Kidney (tissue), 13 donors: ENCODE measurements at regions not wholly inside any gene's neighbourhood (a gene's known extent, or its start where the extent isn't known, plus 50 kb on each side); places are given as distances from the start of the nearest gene placed in this dataset.

ENCODE experiments used
- DNase-seq, 5 donors: peaks; one replicate each; pipeline ENCODE4 v3.0.0-alpha.2; 2013 to 2020
- FAIRE-seq: peaks from 2 replicates; lab custom pipeline; 2012; peaks lifted over from hg19 to GRCh38; lab: Jason Lieb, UNC
- H3K27ac ChIP-seq, 2 donors: one replicate each; pipeline ENCODE4 v1.7.0; 2013; ENCODE audit warnings: low read depth in 2 of 2, low read length in 2 of 2, inconsistent platforms in 1 of 2
- H3K27me3 ChIP-seq: one replicate; pipeline ENCODE4 v1.7.1; 2013; ENCODE audit warnings: low read length, inconsistent platforms; ENCODE audit not compliant: control insufficient read depth, insufficient read depth
- H3K36me3 ChIP-seq, 3 donors: one replicate each; pipeline versions ENCODE4 v1.7.0 to v1.7.1; 2013; ENCODE audit warnings: low read length in 3 of 3, control low read depth in 1 of 3, inconsistent platforms in 1 of 3; ENCODE audit not compliant: insufficient read depth in 3 of 3, control insufficient read depth in 2 of 3
- H3K4me1 ChIP-seq, 3 donors: one replicate each; pipeline versions ENCODE4 v1.7.0 to v1.7.1; 2013; ENCODE audit warnings: low read length in 3 of 3, inconsistent platforms in 1 of 3, low read depth in 1 of 3; ENCODE audit not compliant: control insufficient read depth in 2 of 3, insufficient read depth in 2 of 3
- H3K4me3 ChIP-seq, 3 donors: one replicate each; pipeline versions ENCODE4 v1.7.0 to v1.8.1; 2013; ENCODE audit warnings: low read length in 3 of 3, control low read depth in 1 of 3, inconsistent platforms in 1 of 3
- H3K9ac ChIP-seq, 3 donors: one replicate each; pipeline versions ENCODE4 v1.7.0 to v1.7.1; 2013; ENCODE audit warnings: low read length in 3 of 3, control low read depth in 1 of 3, inconsistent platforms in 1 of 3
- H3K9me3 ChIP-seq, 3 donors: one replicate each; pipeline versions ENCODE4 v1.7.0 to v1.7.1; 2013; ENCODE audit warnings: low read length in 3 of 3, control low read depth in 1 of 3, inconsistent platforms in 1 of 3; ENCODE audit not compliant: control insufficient read depth in 2 of 3, insufficient read depth in 1 of 3
- intact Hi-C: fragments of 100-400 bp; cut with DNase I; formaldehyde crosslinking; loops from one replicate; pipeline ENCODE4 v1.11.1; 2022
- TF ChIP-seq, protein P1 (sequence below): IDR thresholded peaks from 3 replicates; pipeline ENCODE4 v1.5.1; 2012; ENCODE audit warnings: mild to moderate bottlenecking, moderate library complexity, borderline replicate concordance; ENCODE audit not compliant: insufficient read depth; ENCODE audit errors: extremely low read depth
- donor health status: control.
- donor health status: control.
- donor health status: control.
- donor health status: control.
- donor health status: control.
- donor health status: DM: yes; HTN: yes; CAD: no.
- donor health status: Normal renal cell carcinoma (clear cell type).

DNA sequence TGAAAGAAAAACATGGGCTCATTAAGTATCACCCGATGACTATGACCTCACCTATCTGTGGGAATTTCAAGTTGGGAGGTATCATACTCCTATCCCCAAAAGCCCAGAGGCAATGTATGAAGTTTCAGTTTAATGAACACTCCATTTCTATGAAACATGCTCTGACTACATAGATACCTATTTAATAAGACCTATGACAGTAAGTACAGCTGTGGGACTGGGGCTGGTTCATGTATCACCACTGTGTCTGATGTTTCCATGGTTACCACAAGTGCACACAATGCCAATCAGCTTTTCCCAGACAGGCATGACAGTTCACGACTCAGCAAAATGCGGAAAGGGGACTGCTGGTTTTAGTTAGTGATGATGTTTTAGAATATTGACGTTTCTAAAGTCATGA is 167.7 kb downstream of the SIPA1L2 start:
- Histone ChIP-seq H3K9me3 (no peaks in the 10 kb centered on the region), H3K27me3 (no peaks in the 10 kb centered on the region), H3K27ac (no peak overlapping the region), H3K9ac (no peak overlapping the region), H3K4me3 (no peak overlapping the region), H3K36me3 (peaks cover 0 to 5% (median 0%) of the 10 kb centered on the region in 3 donors), H3K4me1 (no peaks in the 10 kb centered on the region)
- FAIRE-seq (no peak), DNase-seq (peak in 2 of 5 donors; percentile 19 to 31)
- intact Hi-C loops, result no loop called here
- TF ChIP-seq, protein P1, sequence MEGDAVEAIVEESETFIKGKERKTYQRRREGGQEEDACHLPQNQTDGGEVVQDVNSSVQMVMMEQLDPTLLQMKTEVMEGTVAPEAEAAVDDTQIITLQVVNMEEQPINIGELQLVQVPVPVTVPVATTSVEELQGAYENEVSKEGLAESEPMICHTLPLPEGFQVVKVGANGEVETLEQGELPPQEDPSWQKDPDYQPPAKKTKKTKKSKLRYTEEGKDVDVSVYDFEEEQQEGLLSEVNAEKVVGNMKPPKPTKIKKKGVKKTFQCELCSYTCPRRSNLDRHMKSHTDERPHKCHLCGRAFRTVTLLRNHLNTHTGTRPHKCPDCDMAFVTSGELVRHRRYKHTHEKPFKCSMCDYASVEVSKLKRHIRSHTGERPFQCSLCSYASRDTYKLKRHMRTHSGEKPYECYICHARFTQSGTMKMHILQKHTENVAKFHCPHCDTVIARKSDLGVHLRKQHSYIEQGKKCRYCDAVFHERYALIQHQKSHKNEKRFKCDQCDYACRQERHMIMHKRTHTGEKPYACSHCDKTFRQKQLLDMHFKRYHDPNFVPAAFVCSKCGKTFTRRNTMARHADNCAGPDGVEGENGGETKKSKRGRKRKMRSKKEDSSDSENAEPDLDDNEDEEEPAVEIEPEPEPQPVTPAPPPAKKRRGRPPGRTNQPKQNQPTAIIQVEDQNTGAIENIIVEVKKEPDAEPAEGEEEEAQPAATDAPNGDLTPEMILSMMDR, result no peak

DNA sequence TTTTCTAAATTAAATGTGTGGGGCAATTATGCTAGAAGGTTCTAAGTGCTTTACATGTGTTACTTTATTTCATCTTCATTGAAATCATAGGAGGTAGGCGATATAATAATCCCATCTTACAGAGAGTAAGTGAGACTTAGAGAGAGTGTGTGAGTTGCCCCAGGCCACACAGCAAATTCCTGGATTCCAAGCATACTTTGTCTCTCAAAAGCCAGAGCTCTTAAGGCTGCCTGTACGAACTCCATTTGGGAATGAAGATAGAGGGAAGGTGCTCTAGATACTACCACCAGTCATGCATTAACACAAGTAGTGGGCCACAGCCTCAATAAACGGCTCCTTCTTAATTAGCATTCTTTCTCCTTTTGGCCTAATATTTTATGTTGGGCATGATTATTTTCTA is 170.1 kb downstream of the SIPA1L2 start:
- TF ChIP-seq, protein P1, result no peak
- Histone ChIP-seq H3K27me3 (no peaks in the 10 kb centered on the region), H3K4me1 (no peaks in the 10 kb centered on the region), H3K9ac (no peak overlapping the region), H3K27ac (no peak overlapping the region), H3K9me3 (no peaks in the 10 kb centered on the region), H3K4me3 (no peak overlapping the region), H3K36me3 (peaks cover 0 to 2% (median 0%) of the 10 kb centered on the region in 3 donors)
- no peak for FAIRE-seq
- intact Hi-C loops, result no loop called here
- no peak for DNase-seq

DNA sequence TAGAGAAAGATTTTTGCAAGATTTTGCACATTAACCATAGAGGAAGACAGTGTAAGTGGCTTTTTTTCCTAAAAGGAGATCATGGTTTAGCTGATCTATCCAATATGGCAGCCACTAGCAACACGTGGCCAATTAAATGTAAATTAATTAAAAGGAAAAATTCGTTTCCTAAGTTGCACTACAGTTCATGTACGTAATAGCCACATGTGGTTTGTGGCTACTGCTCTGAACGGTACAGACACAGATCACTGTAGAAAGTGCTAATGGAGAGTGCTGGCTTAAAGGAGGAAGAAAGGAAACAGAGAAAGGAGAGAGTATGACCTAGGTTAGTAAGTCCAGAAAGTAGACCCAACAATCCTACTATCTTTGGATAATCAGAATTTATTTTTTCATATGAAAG is 170.8 kb downstream of the SIPA1L2 start:
- DNase-seq, result no peak
- H3K4me3 ChIP-seq, result no peak overlapping the region
- no peaks in the 10 kb centered on the region for H3K36me3 ChIP-seq
- TF ChIP-seq, protein P1, result no peak
- H3K4me1 ChIP-seq, result no peaks in the 10 kb centered on the region
- no peak for FAIRE-seq
- no peak overlapping the region for H3K9ac ChIP-seq
- intact Hi-C loops, result no loop called here
- no peaks in the 10 kb centered on the region for H3K9me3 ChIP-seq
- H3K27ac ChIP-seq, result no peak overlapping the region
- no peaks in the 10 kb centered on the region for H3K27me3 ChIP-seq

DNA sequence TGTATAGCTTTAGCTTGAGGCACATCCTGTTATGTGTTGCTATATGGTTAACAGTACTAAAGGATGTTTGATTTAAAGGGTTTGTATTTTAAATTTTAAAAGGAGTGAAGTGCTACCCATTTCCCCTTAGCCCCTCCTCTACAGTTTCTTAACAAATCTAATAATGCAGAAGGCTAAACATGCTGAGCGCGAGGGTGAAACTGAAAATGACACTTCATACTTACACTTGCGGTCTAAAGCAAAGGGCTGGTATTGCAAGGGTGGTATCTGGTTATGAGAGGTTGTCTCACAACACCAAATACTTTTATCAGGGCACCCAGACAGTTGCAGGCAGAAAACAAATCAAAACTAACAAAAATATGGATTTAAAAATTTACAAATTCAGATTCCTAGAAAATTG is 172.3 kb downstream of the SIPA1L2 start:
- H3K9ac ChIP-seq, result no peak overlapping the region
- H3K27ac ChIP-seq, result no peak overlapping the region
- TF ChIP-seq, protein P1, result no peak
- H3K4me1 ChIP-seq, result no peaks in the 10 kb centered on the region
- no peak for FAIRE-seq
- no peaks in the 10 kb centered on the region for H3K27me3 ChIP-seq
- no peak for DNase-seq
- intact Hi-C loops, result no loop called here
- no peaks in the 10 kb centered on the region for H3K36me3 ChIP-seq
- H3K4me3 ChIP-seq, result no peak overlapping the region
- H3K9me3 ChIP-seq, result no peaks in the 10 kb centered on the region
